Left renal pelvis (tissue), 4 donors: ENCODE measurements at regions not wholly inside any gene's neighbourhood (a gene's known extent, or its start where the extent isn't known, plus 50 kb on each side); places are given as distances from the start of the nearest gene placed in this dataset.

Experiments used
- DNase-seq, 4 donors: peaks; one replicate each; pipeline ENCODE4 v3.0.0-alpha.2; 2013; ENCODE audit warnings: low read depth in 4 of 4, low spot score in 3 of 4

DNA sequence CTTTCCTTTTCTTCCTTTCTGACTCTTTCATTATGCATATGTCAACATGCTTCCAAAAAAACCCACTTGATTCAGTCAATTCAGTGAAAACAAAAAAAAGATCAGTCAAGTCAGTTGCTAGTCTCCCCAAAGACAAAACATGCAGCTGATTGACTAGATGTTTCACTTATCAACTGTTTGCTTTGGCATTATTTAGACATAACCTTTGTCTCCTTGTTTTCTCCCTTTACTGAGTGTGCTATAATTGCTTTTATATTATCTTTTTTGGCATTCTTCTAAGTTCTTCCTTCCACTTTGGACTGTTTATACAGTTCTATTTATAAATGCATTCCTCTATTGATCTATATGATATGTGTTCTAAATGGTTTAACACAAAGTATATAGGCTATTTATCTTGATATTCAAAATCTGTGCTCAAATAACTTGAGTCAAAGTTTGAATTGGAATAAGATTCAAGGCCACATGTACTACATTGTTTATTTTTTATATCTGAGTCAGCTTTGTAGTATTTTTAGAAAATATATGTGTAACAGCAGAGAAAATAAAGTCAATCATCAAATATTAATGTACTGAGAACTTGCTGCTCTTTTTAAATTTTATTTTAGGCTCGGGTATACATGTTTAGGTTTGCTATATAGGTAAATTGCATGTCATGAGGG, 260.5 kb downstream of the CENPW start:
- no peak for DNase-seq

DNA sequence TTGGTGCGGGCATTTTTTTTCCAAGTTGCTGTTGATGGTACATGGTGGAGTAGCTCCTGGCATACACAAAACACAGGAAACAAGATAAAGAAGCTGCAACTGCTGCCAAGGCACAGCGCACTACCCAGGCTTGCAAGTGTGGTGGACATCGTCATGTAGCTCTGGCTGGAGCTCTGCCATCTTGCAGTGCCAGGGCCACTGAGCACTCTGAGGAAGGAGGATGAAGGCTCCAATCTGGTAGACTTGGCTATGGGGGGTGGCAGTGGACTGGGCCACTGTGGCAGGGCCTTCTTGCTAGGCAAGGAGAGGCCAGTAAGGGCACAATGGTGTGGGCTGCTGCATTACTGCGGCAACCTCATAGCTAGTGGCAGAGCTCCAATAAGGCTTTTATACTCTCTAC, 263.5 kb downstream of the CENPW start:
- DNase-seq = no peak

DNA sequence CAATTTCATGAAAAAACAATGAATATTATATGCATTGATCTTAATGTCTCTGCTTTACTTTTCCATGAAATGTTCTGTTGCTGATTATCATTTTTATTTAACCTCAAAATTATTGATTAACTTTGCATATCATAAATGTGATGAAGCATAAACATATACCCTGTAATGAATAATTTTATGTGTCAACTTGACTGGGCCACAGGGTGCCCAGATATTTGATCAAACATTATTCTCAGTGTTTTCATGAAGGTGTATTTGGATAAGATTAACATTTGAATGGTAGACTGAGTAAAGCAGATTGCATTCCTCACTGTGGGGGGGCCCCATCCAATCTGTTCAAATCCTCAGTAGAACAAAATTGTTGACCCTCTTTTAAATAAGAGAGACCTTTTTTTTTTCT, 265.2 kb downstream of the CENPW start:
- DNase-seq = no peak

DNA sequence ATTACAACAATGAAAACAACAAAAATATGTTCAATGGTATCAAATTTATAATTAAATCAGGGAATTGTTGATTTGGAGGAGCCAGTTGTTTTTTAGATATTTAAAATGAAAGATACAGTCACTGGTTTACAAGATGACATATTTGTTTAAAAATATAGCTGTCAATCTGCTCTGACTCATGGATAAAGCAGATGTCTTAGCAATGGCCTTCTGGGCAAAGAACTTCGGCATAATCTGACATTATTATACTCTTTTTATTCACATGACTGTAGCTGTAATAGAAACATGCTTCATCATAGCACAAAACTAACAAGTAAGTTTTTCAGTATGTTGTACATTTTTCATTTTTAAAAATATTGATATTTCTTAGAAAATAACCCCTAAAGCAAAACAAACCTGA, 267.4 kb downstream of the CENPW start:
- no peak for DNase-seq

DNA sequence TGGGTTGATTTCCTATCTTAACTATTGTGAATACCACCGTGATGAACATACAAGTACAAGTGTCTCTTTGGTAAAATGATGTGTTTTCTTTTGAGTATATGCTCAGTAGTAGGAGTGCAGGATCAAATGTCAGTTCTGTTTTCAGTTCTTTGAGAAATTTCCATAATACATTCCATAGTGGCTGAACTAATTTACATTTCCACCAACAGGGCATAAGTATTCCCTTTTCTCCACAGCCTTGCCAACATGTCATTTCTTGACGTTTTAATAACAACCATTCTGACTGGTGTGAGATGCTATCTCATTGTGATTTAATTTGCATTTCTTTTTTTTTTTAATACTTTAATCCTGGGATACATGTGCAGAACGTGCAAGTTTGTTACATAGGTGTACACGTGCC, 268.8 kb downstream of the CENPW start:
- DNase-seq = no peak

DNA sequence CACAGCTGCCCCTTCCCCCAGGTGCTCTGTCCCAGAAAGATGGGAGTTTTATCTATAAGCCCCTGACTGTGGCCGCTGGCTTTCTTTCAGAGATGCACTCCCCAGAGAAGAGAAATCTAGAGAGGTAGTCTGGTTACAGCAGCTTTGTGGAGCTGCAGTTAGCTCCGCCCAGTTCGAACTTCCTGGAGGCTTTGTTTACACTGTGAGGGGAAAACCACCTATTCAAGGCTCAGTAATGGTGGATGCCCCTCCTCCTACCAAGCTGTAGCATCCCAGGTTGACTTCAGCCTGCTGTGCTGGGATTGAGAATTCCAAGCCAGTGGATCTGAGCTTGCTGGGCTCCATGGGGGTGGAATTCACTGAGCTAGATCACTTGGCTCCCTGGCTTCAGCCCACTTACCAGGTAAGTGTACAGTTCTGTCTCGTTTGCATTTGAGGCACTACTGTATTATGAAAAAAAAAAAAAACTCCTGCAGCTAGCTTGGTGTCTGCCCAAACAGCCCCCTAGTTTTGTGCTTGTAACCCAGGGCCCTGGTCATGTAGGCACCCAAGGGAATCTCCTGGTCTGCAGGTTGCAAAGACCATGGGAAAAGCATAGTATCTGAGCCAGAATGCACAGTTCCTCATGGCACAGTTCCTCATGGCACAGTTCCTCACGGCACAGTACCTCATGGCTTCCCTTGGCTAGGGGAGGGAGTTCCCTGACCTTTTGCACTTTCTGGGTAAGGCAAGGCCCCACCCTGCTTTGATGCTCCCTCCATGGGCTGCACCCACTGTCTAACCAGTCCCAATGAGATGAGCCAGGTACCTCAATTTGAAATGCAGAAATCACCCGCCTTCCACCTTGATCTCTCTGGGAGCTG, 275.0 kb downstream of the CENPW start:
- DNase-seq = no peak

DNA sequence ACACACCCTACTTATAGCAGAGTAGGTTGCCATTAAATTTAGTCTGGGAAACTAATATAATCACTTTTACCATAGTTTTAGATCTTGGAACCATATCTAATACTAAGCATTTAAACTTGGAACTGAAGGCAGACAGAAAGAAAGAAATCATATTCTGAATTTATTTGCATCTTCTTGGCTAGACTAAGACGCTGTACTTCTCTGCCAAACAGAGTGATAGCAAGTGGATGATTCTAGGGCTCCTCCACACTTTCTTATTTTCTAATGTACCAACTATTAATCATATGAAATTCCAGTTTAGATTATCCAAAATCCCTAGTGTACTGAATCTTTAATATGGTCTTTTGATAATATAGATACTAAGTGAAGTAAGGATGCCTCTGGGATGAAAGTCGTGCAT, 277.0 kb downstream of the CENPW start:
- DNase-seq = no peak

DNA sequence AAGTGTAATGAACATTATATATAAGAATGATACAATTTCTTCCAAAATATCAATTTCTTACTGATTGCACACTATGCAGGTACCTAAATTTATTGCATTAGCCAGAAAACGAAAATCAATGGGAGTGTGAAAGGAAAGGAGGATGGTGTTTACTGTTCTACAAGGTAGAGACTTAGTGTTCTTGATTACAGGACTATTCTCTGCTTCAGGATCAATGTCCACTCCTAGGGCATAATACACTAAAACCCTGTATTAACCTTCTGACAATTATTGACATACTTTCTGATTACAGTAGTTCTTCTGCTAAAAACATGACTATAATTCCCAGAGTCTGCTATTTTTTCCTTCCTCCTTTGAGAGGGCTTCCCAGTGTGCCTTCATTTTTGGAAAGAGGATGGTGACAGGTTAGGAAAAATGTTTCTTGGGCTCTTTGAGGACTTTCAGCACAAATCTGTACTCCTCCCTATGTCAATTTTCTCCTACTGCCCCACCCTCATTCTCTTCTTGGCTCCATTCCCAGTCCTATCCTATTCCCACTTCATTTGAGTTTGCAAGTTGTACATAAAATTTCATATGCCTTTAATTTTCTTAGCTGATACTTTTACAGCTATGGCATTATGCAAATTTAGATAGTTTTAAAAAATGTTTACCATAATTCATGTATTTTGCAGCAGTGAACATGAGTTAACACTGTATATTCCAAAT, 278.9 kb downstream of the CENPW start:
- DNase-seq = no peak

DNA sequence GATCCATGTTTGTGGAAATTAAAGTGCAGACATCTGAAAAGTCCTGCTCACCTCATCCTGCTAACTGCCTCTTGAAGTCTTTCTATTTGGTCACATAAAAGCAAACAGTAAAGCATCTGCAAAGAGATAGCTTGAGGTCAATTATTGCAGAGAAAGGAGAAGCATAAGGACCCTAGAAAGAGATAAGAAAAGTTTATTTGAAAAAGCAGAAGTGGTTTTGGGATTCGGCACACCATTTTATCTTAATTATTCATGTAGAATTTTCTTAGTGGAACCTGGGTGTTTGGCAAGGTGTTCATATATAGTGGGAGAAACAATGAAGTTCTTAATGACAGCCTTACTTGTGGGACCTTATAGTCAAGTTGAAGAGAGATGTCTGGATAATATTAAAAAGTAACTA, 280.8 kb downstream of the CENPW start:
- DNase-seq = no peak

DNA sequence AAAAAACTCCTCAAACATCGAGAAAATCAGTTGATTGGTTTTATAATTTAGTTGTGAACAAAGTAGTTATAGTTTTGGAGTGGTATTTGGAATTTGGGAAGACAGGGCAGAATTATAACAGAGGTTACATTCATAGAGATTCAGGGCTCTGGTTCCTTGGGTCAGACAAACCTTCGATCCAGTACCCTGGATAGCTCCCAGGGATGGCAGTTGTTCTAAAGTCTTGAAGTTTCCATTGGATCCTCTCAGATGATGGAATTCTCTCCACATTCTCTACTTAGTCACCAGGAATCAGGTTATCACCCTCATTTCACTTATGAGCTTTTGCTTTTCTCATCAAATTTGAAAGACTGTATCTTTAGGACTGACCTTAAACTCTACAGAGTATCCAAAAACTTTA, 285.1 kb downstream of the CENPW start:
- peak in 2 of 4 donors; percentile 4 to 14 for DNase-seq

DNA sequence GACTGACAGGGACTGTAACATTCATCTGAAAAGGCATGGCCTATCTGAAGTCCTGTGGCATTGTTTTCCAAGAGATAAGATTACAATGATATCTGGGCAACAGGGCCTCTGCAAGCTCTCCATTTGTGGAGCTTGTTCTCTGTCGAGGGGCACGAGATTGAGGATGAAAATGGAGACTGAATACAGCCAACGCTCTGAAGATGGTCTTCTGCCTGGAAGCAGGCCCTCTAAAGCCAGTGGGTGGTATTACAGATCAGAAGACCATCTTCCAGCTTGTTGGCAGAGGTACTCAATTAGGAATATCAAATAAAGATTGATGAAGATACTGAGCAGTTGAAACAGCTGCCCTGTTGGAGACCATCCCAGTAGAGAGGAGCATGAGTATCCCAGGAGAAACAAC, 288.2 kb downstream of the CENPW start:
- DNase-seq = no peak

DNA sequence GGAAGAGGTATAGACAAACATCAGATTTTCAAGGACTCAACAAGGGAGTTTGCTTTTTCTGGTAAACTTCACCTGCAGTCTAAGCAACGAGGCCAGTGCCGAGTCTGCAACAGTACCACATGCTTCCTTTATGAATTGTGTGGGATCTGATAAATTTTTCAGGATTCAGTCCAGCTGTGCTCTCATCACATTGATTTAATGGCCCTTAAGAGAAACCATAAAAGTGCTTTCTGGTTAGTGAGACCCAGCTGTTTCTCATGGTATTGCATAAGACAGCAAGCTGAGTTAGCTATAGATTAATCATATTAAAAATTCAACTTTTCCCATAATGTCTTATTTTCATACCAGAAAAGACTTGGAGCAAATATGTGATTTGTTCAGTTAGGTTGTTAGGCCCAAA, 291.4 kb downstream of the CENPW start:
- DNase-seq = peak in 3 of 4 donors; percentile 25 to 46 (median 33)

DNA sequence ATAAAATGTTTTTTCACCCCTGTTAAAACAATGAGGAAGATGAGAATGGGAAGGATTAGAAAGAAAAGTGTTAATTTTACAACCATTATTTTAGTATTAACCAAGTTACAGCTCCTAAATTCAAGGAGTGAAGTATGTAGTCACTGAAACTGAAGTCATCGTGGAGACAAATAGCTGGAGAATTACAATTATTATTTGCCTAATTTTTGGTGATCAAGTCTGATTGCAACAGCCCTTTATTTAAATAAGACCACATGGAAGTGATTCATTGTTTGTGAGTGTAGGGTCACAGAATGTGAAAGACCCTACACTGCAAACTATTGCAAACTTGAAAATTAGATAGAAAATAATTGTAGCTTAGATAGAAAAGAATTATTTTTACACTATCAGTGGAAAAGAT, 292.4 kb downstream of the CENPW start:
- no peak for DNase-seq

DNA sequence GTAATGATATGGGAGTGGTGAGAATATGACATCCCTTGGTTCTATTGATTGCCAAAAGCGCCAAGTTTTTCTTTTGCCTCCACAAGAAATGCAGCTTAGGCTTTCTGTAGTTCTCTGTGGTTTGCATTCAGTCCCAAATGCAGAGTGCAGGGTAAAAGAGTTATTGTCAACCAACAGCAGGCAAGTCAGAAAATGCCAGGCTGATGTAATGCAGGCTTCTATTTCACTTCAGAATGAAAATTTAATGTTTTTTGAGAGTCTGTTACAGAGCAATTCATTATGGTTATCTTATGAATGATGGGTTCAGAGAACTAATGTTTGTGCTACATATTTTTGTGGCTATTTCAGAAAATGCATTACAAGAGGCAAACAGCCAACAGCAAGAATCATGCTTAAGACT, 293.5 kb downstream of the CENPW start:
- DNase-seq = no peak

DNA sequence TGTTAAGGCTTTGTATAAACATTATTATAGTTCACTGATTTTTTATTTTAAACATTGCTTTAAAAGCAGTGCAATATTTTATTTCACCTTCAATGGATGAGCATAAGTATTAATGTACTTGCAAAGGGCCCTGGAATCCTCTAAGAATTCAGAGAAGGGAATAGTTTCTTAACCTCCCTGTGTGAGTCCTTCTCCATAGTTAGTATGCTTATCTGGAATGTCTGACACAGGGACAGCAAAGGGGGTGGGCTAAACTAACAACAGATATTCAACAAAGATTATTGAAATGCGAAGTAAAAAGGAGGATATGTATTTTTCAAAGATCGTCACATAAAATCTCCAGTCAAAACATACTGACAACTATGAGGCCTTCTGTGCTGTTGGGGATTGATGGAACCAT, 300.4 kb downstream of the CENPW start:
- DNase-seq = no peak

DNA sequence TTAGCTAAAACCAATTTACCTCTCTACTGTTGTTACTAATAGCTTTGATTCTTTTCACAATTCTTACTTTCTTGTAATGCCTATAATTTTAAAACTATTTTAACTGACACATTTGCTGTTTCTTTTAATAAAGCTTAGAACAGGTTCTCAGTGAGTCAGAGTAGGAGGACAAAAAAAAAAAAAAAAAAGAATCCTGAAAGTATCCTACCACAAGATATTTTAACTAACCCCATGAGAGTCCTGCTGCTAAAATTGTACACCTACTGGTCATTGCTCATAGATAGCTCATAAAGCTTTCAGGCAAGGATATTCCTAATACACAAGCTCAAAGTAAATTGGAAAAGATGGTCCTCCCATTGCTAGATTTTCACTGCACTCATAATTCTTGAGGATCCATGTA, 301.0 kb downstream of the CENPW start:
- no peak for DNase-seq

DNA sequence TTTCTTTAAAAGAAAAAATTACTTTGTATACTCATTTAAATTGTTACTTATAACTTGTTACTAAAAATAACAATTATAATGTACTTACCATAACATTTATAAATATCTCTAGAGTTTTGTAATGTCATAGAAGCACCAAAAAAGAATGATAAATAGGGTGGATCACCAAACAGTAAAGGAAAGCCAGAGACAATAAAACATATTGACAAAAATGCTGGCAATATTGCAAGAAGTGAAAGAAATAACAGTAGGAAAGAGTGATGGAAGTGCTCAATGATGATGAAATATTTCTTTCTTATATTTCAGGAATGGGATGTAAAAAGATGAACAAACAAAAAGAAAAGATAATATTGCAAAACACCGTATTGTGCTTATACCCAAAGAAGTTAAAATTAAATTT, 301.7 kb downstream of the CENPW start:
- DNase-seq = no peak

DNA sequence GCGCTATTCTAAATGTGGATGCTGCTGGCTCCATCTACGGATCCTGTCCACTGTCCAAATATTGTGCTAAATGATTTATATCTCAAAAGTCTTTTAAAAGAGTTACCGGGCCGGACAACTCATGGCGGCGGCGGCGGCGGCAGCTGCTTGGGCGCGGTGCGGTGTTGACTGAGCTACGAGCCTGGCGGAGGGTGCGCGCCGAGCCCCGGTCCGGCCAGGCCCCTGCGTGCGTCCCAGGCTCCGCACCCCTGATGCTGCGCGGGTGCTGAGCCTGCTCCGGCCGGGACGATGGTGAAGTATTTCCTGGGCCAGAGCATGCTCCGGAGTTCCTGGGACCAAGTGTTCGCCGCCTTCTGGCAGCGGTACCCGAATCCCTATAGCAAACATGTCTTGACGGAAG, 303.4 kb downstream of the CENPW start:
- DNase-seq = no peak

DNA sequence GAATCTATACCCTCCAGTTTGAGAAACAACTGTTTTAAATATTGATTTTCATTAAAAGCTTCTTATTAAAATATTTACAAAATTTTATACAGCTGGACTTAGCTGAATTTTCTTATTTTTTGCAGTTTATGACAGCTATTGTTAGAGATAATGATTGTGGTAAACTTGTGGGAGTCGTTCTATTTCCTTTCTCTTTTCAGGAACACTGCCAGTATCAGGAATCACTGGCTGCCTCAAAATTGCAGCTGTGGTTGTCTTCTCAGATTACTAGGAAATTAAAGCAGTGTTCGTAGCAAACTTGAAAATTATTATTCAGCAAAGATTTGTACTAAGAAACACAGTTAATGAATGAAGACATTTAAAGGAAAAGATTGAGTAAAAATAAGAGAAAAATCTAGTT, 311.0 kb downstream of the CENPW start:
- DNase-seq = no peak

DNA sequence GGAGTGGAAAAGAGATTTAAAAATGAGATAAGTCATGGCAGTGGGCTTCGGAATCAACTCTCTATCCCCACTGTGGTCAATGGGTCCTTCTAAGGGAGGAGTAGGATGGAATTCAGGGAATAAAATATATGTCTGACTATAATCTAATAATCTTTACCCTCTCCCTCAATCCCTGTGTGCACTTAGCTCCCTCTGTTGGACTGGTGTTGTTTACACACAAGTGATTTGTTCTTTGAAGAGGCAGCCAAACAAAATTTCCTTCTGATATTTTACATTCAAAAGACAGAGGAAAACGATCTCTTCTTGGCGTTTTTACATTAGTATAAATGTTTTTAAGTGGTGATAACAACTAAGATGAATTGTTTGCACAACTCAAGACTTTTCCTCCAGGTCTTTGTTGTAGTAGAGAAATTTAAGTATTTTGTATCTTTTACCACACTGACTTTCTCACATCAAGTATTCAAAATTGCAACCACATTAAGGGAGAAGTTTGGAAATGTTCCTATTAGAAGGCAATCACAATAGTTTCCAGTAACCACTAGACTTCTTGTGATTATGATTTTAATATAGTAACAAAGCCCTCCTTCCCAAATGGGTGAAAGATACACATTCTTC, 317.8 kb downstream of the CENPW start:
- peak in 2 of 4 donors; percentile 21 to 34 for DNase-seq

DNA sequence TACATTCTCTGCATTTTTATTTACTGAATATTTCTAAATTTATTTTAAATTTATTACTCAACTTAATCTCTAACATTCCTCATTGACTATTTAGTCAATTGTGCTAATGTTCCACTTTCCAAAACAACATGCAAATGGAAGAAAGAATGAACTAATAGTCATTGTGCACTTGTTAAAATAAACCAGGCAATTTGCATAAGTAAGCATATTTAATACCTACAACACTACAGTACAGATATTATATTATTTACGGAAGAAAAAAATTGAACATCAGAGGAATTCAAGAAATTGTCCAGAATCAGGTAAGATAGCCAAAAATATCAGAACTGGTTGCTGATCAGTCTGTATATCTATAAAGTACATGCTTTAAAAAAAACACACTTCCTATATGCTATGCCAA, 320.5 kb downstream of the CENPW start:
- DNase-seq = no peak
